OCI-LY7 (cell line): ENCODE measurements at regions not wholly inside any gene's neighbourhood (a gene's known extent, or its start where the extent isn't known, plus 50 kb on each side); places are given as distances from the start of the nearest gene placed in this dataset.

Source experiments
- BruUV-seq: library from RNA; stranded (reverse); fragments of 400-500 nt; replicated peaks from 2 replicates; lab custom pipeline; 2021; lab: Mats Ljungman, UMichigan
- CTCF ChIA-PET: fragments of 300-600 bp; sonication (Branson Sonifier 250); formaldehyde crosslinking; loops from one replicate; lab custom pipeline; 2022; ENCODE audit warnings: antibody characterized with exemption; ENCODE audit not compliant: unreplicated experiment; lab: Charles Lee
- POLR2A ChIA-PET: fragments of 300-600 bp; sonication (Branson Sonifier 250); formaldehyde crosslinking; loops from one replicate; lab custom pipeline; 2022; ENCODE audit warnings: antibody characterized with exemption; lab: Charles Lee
- DNase-seq: peaks from one replicate; pipeline ENCODE4 v3.0.0-alpha.2; 2015; ENCODE audit warnings: low spot score
- H2AFZ ChIP-seq: fragments of 200-600 bp; sonication (generic), shearing (Covaris generic); 2 replicates; pipeline ENCODE4 v1.6.1; 2014; ENCODE audit warnings: mild to moderate bottlenecking, antibody characterized with exemption, low read length, moderate library complexity
- H3K27ac ChIP-seq: fragments of 200-600 bp; sonication (generic); 2 replicates; pipeline ENCODE4 v1.5.1; 2014; ENCODE audit warnings: mixed run types, low read depth, mild to moderate bottlenecking, moderate library complexity, low read length, inconsistent platforms; ENCODE audit not compliant: poor library complexity, severe bottlenecking
- H3K36me3 ChIP-seq: fragments of 200-600 bp; sonication (generic); 2 replicates; pipeline ENCODE4 v1.6.1; 2014; ENCODE audit warnings: mild to moderate bottlenecking, antibody characterized with exemption, low read length, moderate library complexity, mixed read lengths; ENCODE audit not compliant: insufficient read depth
- H3K4me1 ChIP-seq: fragments of 200-600 bp; sonication (generic); 2 replicates; pipeline ENCODE4 v1.5.1; 2014; ENCODE audit warnings: mild to moderate bottlenecking, low read length; ENCODE audit not compliant: insufficient read depth, poor library complexity, severe bottlenecking
- H3K4me2 ChIP-seq: fragments of 200-600 bp; sonication (generic); 2 replicates; pipeline ENCODE4 v1.6.1; 2014; ENCODE audit warnings: mild to moderate bottlenecking, low read length
- H3K4me3 ChIP-seq: fragments of 200-600 bp; sonication (generic); 2 replicates; pipeline ENCODE4 v1.5.1; 2014; ENCODE audit warnings: mild to moderate bottlenecking, low read depth, low read length; ENCODE audit not compliant: poor library complexity, severe bottlenecking
- H3K79me2 ChIP-seq: fragments of 200-600 bp; sonication (generic); 2 replicates; pipeline ENCODE4 v1.6.1; 2016; ENCODE audit warnings: low read depth, mild to moderate bottlenecking, low read length, moderate library complexity, mixed read lengths; ENCODE audit not compliant: insufficient read depth
- H3K9me2 ChIP-seq: fragments of 200-600 bp; sonication (generic); 2 replicates; pipeline ENCODE4 v1.6.1; 2016; ENCODE audit warnings: mild to moderate bottlenecking, low read length, mixed read lengths; ENCODE audit not compliant: insufficient read depth
- H3K9me3 ChIP-seq: fragments of 200-600 bp; sonication (generic); 2 replicates; pipeline ENCODE4 v1.6.1; 2014; ENCODE audit warnings: mild to moderate bottlenecking, mixed run types, low read length, mixed read lengths
- H4K20me1 ChIP-seq: fragments of 200-600 bp; sonication (generic); 2 replicates; pipeline ENCODE4 v1.6.1; 2014; ENCODE audit warnings: mild to moderate bottlenecking, antibody characterized with exemption, low read length, moderate library complexity, mixed read lengths; ENCODE audit not compliant: insufficient read depth
- CTCF ChIP-seq: fragments of 200-600 bp; sonication (generic); conservative IDR thresholded peaks from 2 replicates; pipeline ENCODE4 v1.5.1; 2014; ENCODE audit warnings: mild to moderate bottlenecking, antibody characterized with exemption, low read length, moderate library complexity, mixed read lengths
- EZH2phosphoT487 ChIP-seq: fragments of 200-600 bp; sonication (generic); IDR thresholded peaks from 2 replicates; pipeline ENCODE4 v1.6.1; 2018; ENCODE audit warnings: low read depth, borderline replicate concordance, mild to moderate bottlenecking, mixed run types, antibody characterized with exemption, low read length, moderate library complexity, mixed read lengths
- intact Hi-C: fragments of 100-400 bp; cut with micrococcal nuclease; formaldehyde crosslinking; loops from one replicate; pipeline ENCODE4 v1.10.0; 2022; ENCODE audit not compliant: unreplicated experiment

- Histone ChIP-seq H3K9me3 (no peaks in the 10 kb centered on the region), H2AFZ (no peak overlapping the region), H3K9me2 (no peaks in the 10 kb centered on the region), H3K4me1 (no peaks in the 10 kb centered on the region), H4K20me1 (no peaks in the 10 kb centered on the region), H3K27ac (no peak overlapping the region), H3K36me3 (no peaks in the 10 kb centered on the region), H3K4me2 (no peak overlapping the region), H3K4me3 (no peak overlapping the region), H3K79me2 (no peaks in the 10 kb centered on the region)
- ChIA-PET POLR2A (no interaction called here), CTCF (no interaction called here)
- TF ChIP-seq CTCF (no peak), EZH2phosphoT487 (no peak)
- intact Hi-C loops = no loop called here
- BruUV-seq = no TSS peak
- no peak for DNase-seq
Measured at GRCh38 chr6:144932621-144933020, 647.5 kb downstream of the UTRN start.

DNA sequence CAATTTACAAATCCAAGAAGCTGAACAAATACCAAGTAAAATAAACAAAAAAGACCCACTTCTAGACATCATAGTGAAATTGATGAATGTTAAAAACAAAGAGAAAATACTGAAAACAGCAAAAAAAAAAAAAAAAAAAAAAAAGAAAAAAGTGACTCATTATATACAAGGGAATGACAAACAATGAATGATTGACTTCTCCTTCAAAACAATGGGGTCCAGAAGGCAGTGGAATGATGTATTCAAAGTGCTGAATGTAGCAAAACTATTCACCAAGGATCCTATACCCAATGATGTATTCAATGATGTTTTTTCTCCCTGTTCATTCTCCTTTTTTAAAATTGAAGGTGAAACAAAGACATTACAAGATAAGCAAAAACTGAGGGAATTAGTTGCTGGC lies 650.0 kb downstream of the UTRN start:
- no peak overlapping the region for H3K4me3 ChIP-seq
- no peak overlapping the region for H3K4me2 ChIP-seq
- POLR2A ChIA-PET = interaction anchor here (0.6 kb wide), 2 partner anchors 30 to 447 kb away, joined by 3 to 6 read pairs; no protein-coding TSS in a partner anchor
- H3K9me3 ChIP-seq = no peaks in the 10 kb centered on the region
- H3K27ac ChIP-seq = no peak overlapping the region
- H4K20me1 ChIP-seq = no peaks in the 10 kb centered on the region
- TF ChIP-seq CTCF (no peak), EZH2phosphoT487 (no peak)
- CTCF ChIA-PET = no interaction called here
- intact Hi-C loops = no loop called here
- no peak for DNase-seq
- H3K36me3 ChIP-seq = no peaks in the 10 kb centered on the region
- BruUV-seq = no TSS peak
- no peaks in the 10 kb centered on the region for H3K79me2 ChIP-seq
- no peak overlapping the region for H2AFZ ChIP-seq
- no peaks in the 10 kb centered on the region for H3K4me1 ChIP-seq
- no peaks in the 10 kb centered on the region for H3K9me2 ChIP-seq

DNA sequence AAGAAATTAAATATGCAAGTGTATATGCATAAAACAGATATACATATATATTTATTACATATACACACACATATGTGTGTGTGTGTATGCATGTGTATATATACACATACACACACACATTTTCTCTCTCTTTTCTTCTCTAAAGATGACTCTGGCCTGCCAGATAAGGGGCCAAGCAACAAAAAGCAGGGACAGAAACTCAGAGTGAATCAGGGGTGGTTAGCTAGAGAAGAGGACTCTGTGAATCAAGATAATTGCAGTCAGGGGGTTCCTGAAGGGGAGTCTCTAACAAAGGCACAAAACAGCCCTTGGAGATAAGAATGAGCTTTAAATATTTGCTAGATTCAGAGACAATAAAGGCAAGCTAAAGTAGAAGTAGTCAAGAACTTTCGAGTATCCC lies 650.5 kb downstream of the UTRN start:
- Histone ChIP-seq H3K27ac (no peak overlapping the region), H4K20me1 (no peaks in the 10 kb centered on the region), H2AFZ (no peak overlapping the region), H3K36me3 (no peaks in the 10 kb centered on the region), H3K79me2 (no peaks in the 10 kb centered on the region), H3K9me2 (no peaks in the 10 kb centered on the region), H3K9me3 (no peaks in the 10 kb centered on the region), H3K4me2 (no peak overlapping the region), H3K4me3 (no peak overlapping the region), H3K4me1 (no peaks in the 10 kb centered on the region)
- ChIA-PET CTCF (no interaction called here), POLR2A (interaction anchor here (0.6 kb wide), 2 partner anchors 30 to 448 kb away, joined by 3 to 6 read pairs; no protein-coding TSS in a partner anchor)
- intact Hi-C loops = no loop called here
- TF ChIP-seq CTCF (no peak), EZH2phosphoT487 (no peak)
- no TSS peak for BruUV-seq
- no peak for DNase-seq
